ENCODE measurements at regions not wholly inside any gene's neighbourhood (a gene's known extent, or its start where the extent isn't known, plus 50 kb on each side); places are given as distances from the start of the nearest gene placed in this dataset.

GRCh38 chr3:182105875-182106274, 394.1 kb downstream of the SOX2 start:
- TF ChIP-seq CTCF (IDR thresholded peaks at IDR 0.05; ENCODE audit: low read depth, low read length), result no peak
- H3K4me3 ChIP-seq (replicated peaks in 1 of 2; ENCODE audit: low read depth in 2 of 2, low read length in 2 of 2), result no peak overlapping the region
- DNase-seq (ENCODE audit: low read depth in 2 of 2), result no peak

GRCh38 chr3:182108371-182108770, 396.6 kb downstream of the SOX2 start:
- TF ChIP-seq CTCF (IDR thresholded peaks at IDR 0.05; ENCODE audit: low read depth, low read length), result no peak

DNA sequence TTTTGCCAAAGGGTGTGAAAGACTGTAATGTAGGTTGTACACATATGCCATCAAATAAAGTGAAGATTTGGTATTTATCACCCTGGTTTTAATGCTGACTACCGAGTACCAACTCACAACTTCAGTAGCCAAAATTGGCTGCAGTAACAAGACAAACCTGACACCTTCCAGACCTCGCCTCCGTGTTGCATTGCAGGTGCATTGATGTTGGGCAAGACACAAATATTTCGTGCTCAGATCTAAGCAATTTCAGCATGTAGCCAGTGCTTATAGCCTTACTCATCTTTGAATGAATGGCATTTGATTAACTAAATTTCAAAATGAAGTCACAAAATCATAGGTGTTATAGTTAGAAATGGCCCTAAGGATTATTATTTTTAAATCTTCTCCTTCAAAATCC, 400.2 kb downstream of the SOX2 start:
- no peak for DNase-seq (ENCODE audit: low read depth in 2 of 2)
- no peak overlapping the region for H3K4me3 ChIP-seq (replicated peaks in 1 of 2; ENCODE audit: low read depth in 2 of 2, low read length in 2 of 2)
- no peak for TF ChIP-seq CTCF (IDR thresholded peaks at IDR 0.05; ENCODE audit: low read depth, low read length)

More at GRCh38 chr3:182108371-182108770, 396.6 kb downstream of the SOX2 start:
- no peak for DNase-seq (ENCODE audit: low read depth in 2 of 2)
- H3K4me3 ChIP-seq (replicated peaks in 1 of 2; ENCODE audit: low read depth in 2 of 2, low read length in 2 of 2), result no peak overlapping the region

- no peak overlapping the region for H3K4me3 ChIP-seq (replicated peaks in 1 of 2; ENCODE audit: low read depth in 2 of 2, low read length in 2 of 2)
- no peak for TF ChIP-seq CTCF (IDR thresholded peaks at IDR 0.05; ENCODE audit: low read depth, low read length)
- no peak for DNase-seq (ENCODE audit: low read depth in 2 of 2)
These were observed 403.7 kb downstream of the SOX2 start for GRCh38 chr3:182115328-182116015.

- no peak overlapping the region for H3K4me3 ChIP-seq (replicated peaks in 1 of 2; ENCODE audit: low read depth in 2 of 2, low read length in 2 of 2)
- no peak for DNase-seq (ENCODE audit: low read depth in 2 of 2)
- TF ChIP-seq CTCF (IDR thresholded peaks at IDR 0.05; ENCODE audit: low read depth, low read length), result no peak
These were observed 404.7 kb downstream of the SOX2 start for GRCh38 chr3:182116386-182116785.

DNA sequence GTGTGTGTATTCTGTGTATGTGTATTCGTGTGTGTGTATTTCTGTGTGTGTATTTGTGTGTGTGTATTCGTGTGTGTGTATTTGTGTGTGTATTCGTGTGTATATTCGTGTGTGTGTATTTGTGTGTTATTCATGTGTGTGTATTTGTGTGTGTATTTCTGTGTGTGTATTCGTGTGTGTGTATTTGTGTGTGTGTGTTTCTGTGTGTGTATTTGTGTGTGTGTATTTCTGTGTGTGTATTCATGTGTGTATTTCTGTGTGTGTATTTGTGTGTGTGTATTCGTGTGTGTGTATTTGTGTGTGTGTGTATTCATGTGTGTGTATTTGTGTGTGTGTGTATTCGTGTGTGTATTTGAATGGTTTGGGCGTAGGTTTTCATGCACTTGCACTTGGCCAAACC, 405.4 kb downstream of the SOX2 start:
- TF ChIP-seq CTCF (IDR thresholded peaks at IDR 0.05; ENCODE audit: low read depth, low read length), result no peak
- H3K4me3 ChIP-seq (replicated peaks in 1 of 2; ENCODE audit: low read depth in 2 of 2, low read length in 2 of 2), result no peak overlapping the region
- DNase-seq (ENCODE audit: low read depth in 2 of 2), result no peak

- peak in 1 of 2 donors; percentile 1 for DNase-seq (ENCODE audit: low read depth in 2 of 2)
- no peak for TF ChIP-seq CTCF (IDR thresholded peaks at IDR 0.05; ENCODE audit: low read depth, low read length)
- H3K4me3 ChIP-seq (replicated peaks in 1 of 2; ENCODE audit: low read depth in 2 of 2, low read length in 2 of 2), result no peak overlapping the region
These were observed 405.9 kb downstream of the SOX2 start for GRCh38 chr3:182117583-182117982.

Data from cardiac fibroblast (primary cell).